Colonic mucosa (tissue), 4 donors: ENCODE measurements at regions not wholly inside any gene's neighbourhood (a gene's known extent, or its start where the extent isn't known, plus 50 kb on each side); places are given as distances from the start of the nearest gene placed in this dataset.

Experiments
- DNase-seq: peaks from one replicate; pipeline ENCODE4 v3.0.0-alpha.2; 2020
- H3K27ac ChIP-seq: fragments of 200-600 bp; one replicate; pipeline ENCODE4 v1.8.0; 2021
- H3K27me3 ChIP-seq: fragments of 200-600 bp; one replicate; pipeline ENCODE4 v1.8.0; 2021
- H3K36me3 ChIP-seq: fragments of 200-600 bp; one replicate; pipeline ENCODE4 v1.8.0; 2021
- H3K4me1 ChIP-seq: fragments of 200-600 bp; one replicate; pipeline ENCODE4 v1.8.0; 2021; ENCODE audit warnings: mild to moderate bottlenecking
- H3K4me3 ChIP-seq: fragments of 200-600 bp; one replicate; pipeline ENCODE4 v1.8.0; 2021
- H3K9ac ChIP-seq, 2 donors: one replicate each; pipeline ENCODE4 v1.7.0; 2013; ENCODE audit warnings: control low read depth in 2 of 2, low read depth in 2 of 2, low read length in 2 of 2
- H3K9me3 ChIP-seq: fragments of 200-600 bp; one replicate; pipeline ENCODE4 v1.8.0; 2021
- CTCF ChIP-seq: fragments of 200-600 bp; IDR thresholded peaks from one replicate; pipeline ENCODE4 v1.8.0; 2022; ENCODE audit warnings: antibody characterized with exemption, mild to moderate bottlenecking
- intact Hi-C: fragments of 100-400 bp; cut with DNase I; formaldehyde crosslinking; loops from one replicate; pipeline ENCODE4 v1.14.1; 2022
- donor health status: healthy.
- donor health status: DM: no; HTN: no; CAD: no.
- donor health status: DM: no; HTN: no; CAD: no.

GRCh38 chr7:25821225-25821624 lies 330.8 kb upstream of the NFE2L3 start:
- Histone ChIP-seq H3K9me3 (no peaks in the 10 kb centered on the region), H3K4me1 (no peaks in the 10 kb centered on the region), H3K4me3 (no peak overlapping the region), H3K27ac (no peak overlapping the region), H3K27me3 (no peaks in the 10 kb centered on the region), H3K9ac (no peak overlapping the region), H3K36me3 (no peaks in the 10 kb centered on the region)
- no peak for TF ChIP-seq CTCF
- DNase-seq, result no peak
- intact Hi-C loops, result no loop called here

- H3K9ac ChIP-seq, result no peak overlapping the region
- H3K9me3 ChIP-seq, result no peaks in the 10 kb centered on the region
- no peak for DNase-seq
- H3K4me3 ChIP-seq, result no peak overlapping the region
- H3K36me3 ChIP-seq, result no peaks in the 10 kb centered on the region
- intact Hi-C loops, result no loop called here
- no peak for TF ChIP-seq CTCF
- H3K27ac ChIP-seq, result no peak overlapping the region
- no peaks in the 10 kb centered on the region for H3K4me1 ChIP-seq
- H3K27me3 ChIP-seq, result no peaks in the 10 kb centered on the region
Measured at GRCh38 chr7:25822823-25823222, 329.2 kb upstream of the NFE2L3 start.

GRCh38 chr7:25823571-25823970 lies 328.4 kb upstream of the NFE2L3 start:
- no peaks in the 10 kb centered on the region for H3K9me3 ChIP-seq
- intact Hi-C loops, result no loop called here

GRCh38 chr7:25828468-25828867 lies 323.5 kb upstream of the NFE2L3 start:
- H3K9ac ChIP-seq, result no peak overlapping the region
- H3K9me3 ChIP-seq, result no peaks in the 10 kb centered on the region
- DNase-seq, result no peak
- H3K27ac ChIP-seq, result no peak overlapping the region
- H3K4me1 ChIP-seq, result no peaks in the 10 kb centered on the region
- no peak for TF ChIP-seq CTCF
- no peak overlapping the region for H3K4me3 ChIP-seq
- no peaks in the 10 kb centered on the region for H3K27me3 ChIP-seq
- H3K36me3 ChIP-seq, result no peaks in the 10 kb centered on the region
- intact Hi-C loops, result no loop called here

More at GRCh38 chr7:25823571-25823970, 328.4 kb upstream of the NFE2L3 start:
- H3K4me3 ChIP-seq, result no peak overlapping the region
- TF ChIP-seq CTCF, result no peak
- H3K27me3 ChIP-seq, result no peaks in the 10 kb centered on the region
- no peak overlapping the region for H3K27ac ChIP-seq
- DNase-seq, result no peak
- no peaks in the 10 kb centered on the region for H3K36me3 ChIP-seq
- H3K4me1 ChIP-seq, result no peaks in the 10 kb centered on the region
- no peak overlapping the region for H3K9ac ChIP-seq

DNA sequence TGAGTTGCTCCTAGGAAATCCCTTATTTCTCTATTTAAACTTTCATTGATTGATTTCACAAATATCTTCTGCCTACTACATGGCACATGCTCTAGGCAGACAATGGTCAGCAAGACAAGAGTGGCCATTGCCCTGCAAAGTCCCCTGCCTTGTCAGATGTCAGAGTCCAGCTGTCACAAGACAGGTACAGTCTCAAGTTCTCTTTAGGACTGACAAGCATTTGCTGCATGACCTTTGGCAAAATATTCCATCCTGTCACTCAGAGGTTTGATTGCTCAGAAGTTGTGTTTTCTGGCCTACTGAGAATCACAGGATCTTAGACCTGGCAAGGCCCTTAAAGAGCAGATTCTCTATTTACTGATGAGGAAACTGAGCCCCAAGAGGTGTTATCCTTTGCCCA lies 322.3 kb upstream of the NFE2L3 start:
- no peaks in the 10 kb centered on the region for H3K27me3 ChIP-seq
- H3K27ac ChIP-seq, result no peak overlapping the region
- H3K9me3 ChIP-seq, result no peaks in the 10 kb centered on the region
- H3K4me3 ChIP-seq, result no peak overlapping the region
- H3K36me3 ChIP-seq, result no peaks in the 10 kb centered on the region
- no peak overlapping the region for H3K9ac ChIP-seq
- H3K4me1 ChIP-seq, result no peaks in the 10 kb centered on the region
- no peak for DNase-seq
- TF ChIP-seq CTCF, result no peak
- intact Hi-C loops, result loop anchor here (10.0 kb wide), 1 partner anchor 105 kb away; no protein-coding TSS in a partner anchor

GRCh38 chr7:25830215-25830614 lies 321.8 kb upstream of the NFE2L3 start:
- no peak overlapping the region for H3K4me3 ChIP-seq
- no peaks in the 10 kb centered on the region for H3K36me3 ChIP-seq
- no peak overlapping the region for H3K27ac ChIP-seq
- DNase-seq, result no peak
- no peaks in the 10 kb centered on the region for H3K9me3 ChIP-seq
- no peaks in the 10 kb centered on the region for H3K27me3 ChIP-seq
- intact Hi-C loops, result loop anchor here (10.0 kb wide), 1 partner anchor 105 kb away; no protein-coding TSS in a partner anchor
- H3K9ac ChIP-seq, result no peak overlapping the region
- no peaks in the 10 kb centered on the region for H3K4me1 ChIP-seq
- no peak for TF ChIP-seq CTCF
